Left colon (tissue), 2 donors: ENCODE measurements at regions not wholly inside any gene's neighbourhood (a gene's known extent, or its start where the extent isn't known, plus 50 kb on each side); places are given as distances from the start of the nearest gene placed in this dataset.
"Not testable (repeated sequence)": the region's sequence is repeated elsewhere in the genome, so short reads cannot be mapped to it uniquely, and the experiment has no call there.

Source experiments
- ATAC-seq: fragments of 200-7000 bp; cut with Tn5 transposase; one replicate; pipeline ENCODE4 v1.9.1; 2020; ENCODE audit warnings: mild to moderate bottlenecking, moderate library complexity
- DNase-seq, 2 donors: peaks; one replicate each; pipeline ENCODE4 v3.0.0-alpha.2; 2020
- intact Hi-C, 2 donors: fragments of 100-400 bp; cut with DNase I in 1 of 2; cut with micrococcal nuclease in 1 of 2; formaldehyde crosslinking; loops; one replicate each; pipeline versions ENCODE4 v1.11.2 to v1.14.0; 2022; cut with DNase I, micrococcal nuclease
- donor health status: DM: no; HTN: no; CAD: no.
- donor health status: DM: yes; HTN: yes; CAD: no.

DNA sequence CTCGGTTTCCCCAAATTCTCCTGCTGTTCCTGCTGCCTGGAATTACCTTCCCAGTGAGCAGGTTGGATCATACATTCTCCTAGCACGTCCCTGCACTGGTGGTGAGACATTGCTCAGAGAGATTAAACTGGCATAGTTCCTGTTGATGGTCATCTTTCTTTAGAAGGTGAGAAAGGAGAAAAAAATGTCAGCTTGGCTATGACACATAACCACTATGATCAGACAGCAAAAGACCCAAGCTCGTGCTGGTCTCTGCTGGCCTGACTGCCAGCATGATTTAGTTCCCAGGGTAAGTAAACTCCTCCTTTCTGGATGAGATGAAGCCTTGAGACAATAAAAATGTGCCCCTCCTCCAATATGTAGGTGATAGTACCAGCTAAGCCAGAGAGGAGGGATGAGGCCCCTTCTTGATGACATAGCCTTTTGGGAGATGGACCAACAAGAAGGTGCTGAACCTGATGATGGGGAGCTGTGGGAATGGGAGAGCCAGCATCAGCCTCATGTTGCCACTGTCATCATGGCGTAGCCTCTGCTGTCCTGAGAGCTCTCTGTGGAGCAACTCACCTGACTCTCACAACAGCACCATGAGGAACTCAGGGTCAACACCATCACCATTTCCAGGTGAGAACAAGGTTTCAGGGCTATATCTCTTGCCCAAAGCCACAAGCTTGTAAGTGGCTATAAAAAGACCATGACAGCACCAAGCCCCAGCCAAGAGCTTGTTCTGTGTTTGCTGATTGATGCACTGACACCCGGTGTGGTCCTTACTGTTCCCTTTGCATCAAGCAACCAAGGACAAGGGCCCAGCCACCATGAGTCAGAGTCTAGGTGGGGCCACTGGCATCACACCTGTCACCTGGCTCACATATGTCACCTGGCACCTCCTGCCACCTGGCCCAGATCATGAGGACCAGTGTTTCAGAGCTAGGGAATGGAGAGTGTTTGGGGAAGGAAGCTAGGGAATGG lies 200.0 kb downstream of the MATN1 start:
- no peak for DNase-seq
- intact Hi-C loops: no loop called here
- ATAC-seq: no peak

DNA sequence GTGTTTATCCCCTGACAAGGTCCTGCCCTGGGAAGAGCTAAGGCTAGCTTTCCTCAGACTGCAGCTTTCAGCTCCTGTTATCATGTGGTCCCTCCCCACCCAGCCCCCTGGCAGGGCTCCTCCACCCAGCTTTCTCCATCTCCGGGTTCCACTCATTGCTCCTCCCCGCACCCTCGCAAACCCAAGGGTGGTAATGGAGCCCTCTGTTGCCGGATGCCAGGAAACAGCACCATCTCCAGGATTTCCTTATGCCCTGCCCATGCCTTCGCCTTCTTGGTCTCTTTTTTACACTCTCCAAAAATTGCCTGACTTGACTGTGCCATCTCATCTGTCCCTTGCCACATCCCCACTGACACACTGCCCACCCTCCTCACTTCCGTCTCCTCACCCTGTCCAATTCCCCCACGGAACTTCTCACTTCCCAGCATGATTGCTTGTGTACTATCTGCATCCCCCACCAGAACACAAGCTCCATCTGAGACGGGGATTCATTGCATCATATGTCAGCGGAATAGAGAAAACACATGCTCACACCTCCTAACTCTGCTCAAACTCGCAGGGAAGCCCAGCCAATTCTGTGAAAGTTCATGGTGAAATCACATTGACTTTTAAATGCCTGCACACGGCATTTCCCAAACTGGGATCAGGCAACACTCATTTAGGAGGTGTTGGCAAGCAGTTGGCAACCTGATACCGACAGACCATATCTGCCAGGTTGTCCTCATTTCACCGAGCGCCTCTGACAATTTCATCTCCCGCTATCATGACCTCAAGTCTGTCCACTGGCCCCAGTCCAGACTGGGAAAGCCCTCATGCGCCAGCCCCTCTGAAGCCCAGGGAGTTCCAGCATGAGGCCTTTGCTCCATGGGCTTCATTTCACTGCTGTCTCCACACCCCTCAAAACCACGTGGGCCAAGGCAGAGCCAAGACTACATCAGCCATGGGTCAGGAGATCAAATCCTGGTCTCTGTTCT lies 201.1 kb downstream of the MATN1 start:
- intact Hi-C loops: no loop called here
- DNase-seq (no peak), ATAC-seq (no peak)

DNA sequence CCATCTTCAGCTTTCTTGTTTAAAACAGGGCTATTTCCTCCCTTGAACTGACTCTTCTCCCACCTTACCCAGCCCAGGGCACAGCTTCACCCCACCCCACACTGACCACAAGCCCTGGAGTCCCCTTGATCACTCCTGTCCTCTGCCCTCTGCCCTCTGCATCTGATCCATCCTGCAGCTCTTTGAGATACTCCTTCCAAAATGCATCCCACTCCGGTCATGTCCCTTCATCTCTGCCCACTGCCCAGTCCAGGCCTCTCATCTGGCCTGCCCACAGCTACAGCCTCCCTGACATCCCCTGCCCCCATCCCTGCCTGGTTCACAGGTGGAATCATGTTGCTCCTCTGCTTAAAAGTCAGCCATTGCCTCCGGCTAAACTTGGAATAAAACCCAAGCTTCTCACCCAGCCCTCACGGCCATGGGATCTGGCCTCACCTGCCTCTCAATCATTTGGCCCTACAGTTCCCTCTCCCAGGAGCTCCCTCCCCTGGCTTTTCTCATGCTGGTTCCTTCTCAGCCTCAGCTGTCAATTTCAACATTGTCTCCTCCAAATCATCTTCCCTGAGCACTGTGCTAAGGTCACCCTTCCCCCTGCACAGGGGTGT lies 202.0 kb downstream of the MATN1 start:
- DNase-seq (no peak), ATAC-seq (no peak)
- intact Hi-C loops: no loop called here

DNA sequence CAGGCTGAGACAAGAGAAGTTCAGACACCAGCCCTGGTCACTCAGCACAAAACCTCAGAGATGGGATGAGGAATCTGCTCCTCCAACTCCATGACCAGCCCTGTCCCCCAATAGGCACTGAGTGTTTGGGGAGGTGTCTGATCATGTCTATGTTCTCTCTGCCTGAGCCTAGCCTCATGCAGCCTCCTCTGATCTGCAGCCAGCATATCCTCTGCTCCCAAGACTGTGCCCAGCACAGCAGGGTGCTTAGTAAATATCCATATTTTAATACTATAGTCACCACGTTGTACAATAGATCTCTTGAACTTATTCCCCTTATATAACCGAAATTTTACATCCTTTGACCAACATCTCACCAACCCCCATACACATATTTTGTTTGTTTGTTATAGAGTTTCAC lies 202.9 kb downstream of the MATN1 start:
- ATAC-seq (no peak), DNase-seq (no peak)
- intact Hi-C loops: no loop called here

DNA sequence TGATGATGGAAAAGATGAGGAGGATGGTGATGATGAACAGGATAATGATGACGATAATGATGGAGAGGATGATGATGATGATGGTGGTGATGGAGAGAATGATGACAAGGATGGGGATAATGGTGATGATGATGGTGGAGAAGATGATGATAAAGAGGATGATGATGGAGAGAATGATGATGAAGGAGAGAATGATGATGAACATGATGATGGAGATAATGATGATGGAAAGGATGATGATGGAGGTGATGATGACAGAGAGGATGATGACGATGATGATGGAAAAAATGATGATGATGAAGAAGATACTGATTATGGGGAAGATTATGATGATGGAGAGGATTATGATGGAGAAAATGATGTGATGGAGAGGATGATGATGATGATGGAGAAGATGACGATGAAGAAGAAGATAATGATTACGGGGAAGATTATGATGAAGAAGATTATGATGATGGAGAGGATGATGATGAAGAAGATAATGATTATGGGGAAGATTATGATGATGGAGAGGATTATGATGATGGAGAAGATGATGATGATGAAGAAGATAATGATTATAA lies 204.1 kb downstream of the MATN1 start:
- DNase-seq: no peak
- intact Hi-C loops: no loop called here
- no peak for ATAC-seq

DNA sequence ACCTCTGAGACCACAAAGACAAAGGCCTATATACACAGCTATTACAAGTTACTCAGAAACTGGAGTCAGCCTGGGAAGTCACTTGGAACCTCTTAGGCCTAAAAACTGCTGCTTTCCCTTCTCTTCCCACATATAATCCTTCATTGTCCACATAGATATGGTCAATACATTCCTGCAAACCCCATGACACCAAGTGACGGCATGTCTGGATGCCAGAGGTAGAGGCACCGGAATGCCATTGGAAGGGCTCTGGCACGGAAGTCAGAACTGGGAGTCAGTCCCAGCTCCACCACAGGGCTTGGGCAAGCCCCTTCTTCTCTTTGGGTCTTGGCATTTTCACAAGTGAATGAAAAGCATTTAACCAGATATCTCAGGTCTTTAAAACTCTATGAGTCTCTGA lies 204.7 kb downstream of the MATN1 start:
- no peak for DNase-seq
- intact Hi-C loops: no loop called here
- no peak for ATAC-seq

DNA sequence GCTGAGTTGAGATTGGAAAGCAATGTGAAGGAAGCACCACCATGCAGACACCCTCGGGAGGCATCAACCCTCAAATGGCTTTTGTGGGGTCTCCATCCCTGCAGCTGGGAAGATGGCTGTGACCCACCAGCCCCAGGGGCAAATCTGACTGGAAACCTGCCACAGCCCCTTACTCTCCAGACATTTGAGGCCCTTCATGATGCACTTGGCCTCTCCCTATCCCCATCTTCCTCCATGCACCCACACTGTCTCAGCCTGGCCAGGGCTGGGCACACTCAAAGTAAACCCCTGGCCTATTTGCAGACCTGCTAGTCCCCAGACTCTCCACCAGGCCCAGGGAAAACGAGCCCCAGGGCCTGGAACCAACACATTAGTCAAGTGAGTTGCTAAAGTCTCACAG lies 205.2 kb downstream of the MATN1 start:
- no peak for DNase-seq

DNA sequence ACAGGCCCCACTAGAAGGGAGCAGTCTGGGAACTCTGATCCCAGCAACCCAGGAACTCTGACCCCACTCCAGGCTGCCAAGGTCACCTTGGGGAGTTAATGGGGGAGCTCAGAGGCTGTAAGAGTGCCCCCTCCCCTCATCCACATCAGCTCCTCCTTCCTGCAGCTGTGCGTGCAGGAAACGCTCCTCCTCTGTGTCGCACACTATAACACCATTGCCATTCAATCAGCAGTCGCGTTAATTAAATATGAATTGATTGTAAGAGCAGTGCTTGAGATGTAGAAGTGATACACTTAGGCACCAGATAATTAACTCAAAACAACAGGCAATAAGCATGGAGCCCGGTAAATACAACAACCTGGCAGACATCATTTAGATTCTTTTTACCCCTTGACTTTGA lies 205.7 kb downstream of the MATN1 start:
- ATAC-seq, intact Hi-C loops, DNase-seq: not testable (repeated sequence)

More for the DNA sequence above, 205.2 kb downstream of the MATN1 start:
- ATAC-seq: no peak
- intact Hi-C loops: no loop called here

DNA sequence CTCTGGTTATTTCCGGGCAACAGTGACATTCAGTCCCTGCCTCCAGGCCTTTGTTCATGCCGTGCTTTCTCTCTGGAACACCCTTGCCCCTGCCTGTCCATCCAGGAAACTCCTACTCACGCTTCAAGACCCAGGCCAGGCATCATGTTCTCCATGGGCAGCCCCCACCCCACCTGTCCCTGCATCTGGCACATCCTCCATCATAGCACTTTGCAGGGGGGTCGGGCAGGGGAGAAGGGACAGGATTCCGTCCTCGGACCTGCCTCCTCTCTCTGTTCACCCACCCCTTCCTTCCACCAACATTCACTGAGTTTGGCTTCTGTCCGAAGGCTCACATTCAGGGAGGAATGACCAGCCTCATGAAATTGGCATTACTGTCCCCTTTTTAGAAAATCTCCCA lies 206.1 kb downstream of the MATN1 start:
- DNase-seq, ATAC-seq, intact Hi-C loops: not testable (repeated sequence)

DNA sequence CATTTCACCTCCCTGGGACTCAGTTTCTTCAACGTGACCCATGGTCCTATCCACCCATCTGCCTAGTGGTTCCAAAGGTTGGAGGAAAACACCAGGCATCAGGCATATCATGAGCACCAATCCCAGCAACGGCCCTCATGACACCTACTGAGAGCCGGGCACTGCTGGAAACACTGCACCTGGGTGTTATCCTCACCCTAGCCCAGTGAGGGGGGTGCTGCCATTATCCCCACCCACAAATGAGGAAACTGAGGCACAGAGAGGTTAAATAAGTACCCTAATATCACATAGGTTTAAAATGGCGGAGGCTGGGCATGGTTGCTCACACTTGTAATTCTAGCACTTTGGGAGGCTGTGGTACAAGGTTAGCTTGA lies 206.9 kb downstream of the MATN1 start:
- no peak for DNase-seq
- intact Hi-C loops: no loop called here

DNA sequence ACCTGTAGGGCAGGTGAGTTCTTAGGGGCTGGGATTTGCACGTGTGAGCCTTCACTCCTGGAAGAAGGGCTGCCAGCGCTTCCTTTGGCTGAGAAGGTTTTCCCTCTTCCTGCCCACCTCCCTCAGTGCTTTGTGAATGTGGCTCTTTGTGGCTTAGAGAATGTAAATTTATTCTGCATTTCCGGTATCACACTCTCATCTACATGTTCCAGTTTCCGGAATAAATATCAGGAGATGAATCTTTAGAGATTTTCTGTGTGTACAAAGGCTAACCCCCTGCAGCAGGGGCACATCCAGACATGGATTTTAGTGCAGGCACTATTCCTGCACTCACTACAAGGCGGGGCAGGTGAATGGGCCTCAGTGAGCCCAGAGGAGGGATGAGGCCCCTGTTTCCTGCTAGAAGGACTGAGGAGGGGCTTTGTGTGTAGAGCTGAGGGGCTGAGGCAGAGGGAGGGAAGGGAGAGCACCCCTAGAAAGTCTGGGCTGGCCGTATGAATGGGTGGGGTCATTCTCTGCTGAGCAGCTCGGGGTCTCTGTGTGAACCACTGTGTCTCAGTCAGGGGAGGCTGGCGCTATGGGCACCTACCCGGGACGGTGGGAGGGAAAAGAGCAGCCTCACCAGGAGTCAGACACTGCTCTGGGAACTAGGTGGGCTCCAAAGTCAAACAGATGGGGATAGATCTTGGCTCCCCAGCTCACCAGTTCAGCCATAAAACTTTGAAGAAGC lies 207.5 kb downstream of the MATN1 start:
- intact Hi-C loops: no loop called here
- ATAC-seq (no peak), DNase-seq (no peak)

More for the DNA sequence above, 206.9 kb downstream of the MATN1 start:
- no peak for ATAC-seq

DNA sequence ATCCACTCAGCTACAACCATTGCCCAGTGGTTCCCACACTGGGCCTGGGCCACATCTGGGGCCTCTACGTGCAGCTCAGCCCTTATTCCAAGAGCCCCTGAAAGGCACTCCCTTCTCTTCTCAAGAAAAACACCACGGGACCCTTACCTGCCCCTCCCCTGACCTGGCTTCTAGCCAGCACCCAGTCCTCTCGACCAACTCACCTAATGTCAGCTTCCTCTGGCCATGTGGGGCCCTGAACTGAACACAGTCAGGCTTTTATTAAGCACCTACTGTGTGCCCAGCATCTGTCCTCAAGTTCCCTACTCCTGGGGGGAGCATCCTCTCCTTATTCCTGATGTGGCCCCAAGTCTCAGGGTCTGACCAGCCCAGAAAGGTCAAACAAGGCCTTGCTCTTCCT lies 208.4 kb downstream of the MATN1 start:
- intact Hi-C loops: no loop called here
- no peak for ATAC-seq
- DNase-seq: no peak

DNA sequence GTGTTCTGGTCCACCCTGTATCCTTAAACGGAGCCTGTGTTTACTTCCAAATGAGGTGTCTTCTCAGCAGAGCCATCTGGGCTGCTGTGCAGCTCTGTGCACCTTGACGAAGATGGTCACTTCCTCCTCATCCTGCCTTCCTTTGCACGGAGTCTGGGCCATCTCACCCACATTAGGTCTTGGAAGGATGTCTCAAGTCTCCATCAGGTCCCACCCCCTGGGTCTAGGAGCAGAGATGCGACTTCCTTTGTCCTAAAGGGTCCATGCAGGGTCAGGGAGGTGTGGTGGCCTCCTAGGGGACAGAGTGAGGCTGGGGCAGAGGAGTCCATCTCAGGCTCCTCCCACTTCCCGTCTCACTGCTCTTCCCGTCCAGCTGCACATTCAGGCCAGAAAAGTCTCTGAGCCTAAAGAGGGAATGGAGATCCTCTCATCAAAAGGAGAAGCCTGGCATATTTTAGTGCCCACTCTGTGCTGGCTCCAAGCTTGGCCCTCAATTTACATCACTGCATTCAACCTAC lies 209.2 kb downstream of the MATN1 start:
- DNase-seq: no peak
- ATAC-seq: no peak
- intact Hi-C loops: no loop called here

DNA sequence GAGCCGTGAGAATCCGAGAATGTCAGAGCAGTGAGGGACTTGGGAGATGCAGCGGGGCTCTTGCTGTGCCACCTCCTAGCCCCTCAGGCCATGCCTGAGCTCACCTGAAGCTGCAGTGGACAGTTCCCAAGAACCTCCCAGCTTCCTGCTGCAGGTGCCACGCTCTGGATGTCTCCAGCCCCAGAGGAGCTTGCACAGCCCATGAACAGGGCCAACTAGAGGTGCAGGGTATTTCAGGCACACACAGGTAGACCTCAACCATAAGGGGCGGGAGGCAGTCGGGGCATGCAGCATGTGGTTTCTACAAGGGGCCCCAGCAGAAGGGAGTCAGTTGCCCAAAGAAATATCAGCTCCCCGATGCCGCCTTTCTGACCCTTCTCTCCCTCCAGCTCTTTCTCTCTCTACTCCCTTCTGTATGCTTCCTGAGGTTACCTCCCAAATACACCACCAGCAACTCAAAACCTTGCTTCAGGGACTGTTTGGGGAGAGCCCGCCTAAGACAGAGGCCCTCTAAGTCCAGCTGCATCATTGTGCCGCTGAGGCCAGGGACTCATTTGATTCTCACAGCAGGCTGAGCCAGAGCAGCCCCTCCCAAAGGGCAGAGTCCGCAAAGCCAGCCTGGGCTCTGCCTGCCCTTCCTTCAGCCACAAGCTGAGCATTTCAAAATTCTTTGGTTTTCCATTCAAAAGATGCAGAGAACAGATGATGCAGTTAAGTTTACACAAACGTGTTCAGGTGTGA lies 209.8 kb downstream of the MATN1 start:
- ATAC-seq (peak; percentile 62), DNase-seq (no peak)

DNA sequence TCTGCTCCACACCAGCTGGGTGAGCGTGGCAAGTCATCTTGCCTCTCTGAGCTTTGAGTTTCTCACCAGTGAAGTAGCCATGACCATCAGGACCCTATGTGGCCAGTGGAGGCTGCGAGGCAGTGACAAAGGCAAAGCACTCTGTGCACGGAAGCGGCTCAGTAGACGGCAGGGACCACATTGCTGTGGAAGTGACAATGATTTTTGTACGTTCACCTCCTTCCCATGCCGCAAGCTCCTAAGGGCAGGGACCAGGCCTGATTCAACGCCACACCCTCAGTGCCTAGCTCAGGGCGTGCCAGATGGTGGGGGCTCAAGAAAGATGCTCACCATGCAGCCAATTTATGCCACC lies 210.5 kb downstream of the MATN1 start:
- intact Hi-C loops: no loop called here
- ATAC-seq: no peak
- no peak for DNase-seq

More for the DNA sequence above, 209.8 kb downstream of the MATN1 start:
- intact Hi-C loops: no loop called here

DNA sequence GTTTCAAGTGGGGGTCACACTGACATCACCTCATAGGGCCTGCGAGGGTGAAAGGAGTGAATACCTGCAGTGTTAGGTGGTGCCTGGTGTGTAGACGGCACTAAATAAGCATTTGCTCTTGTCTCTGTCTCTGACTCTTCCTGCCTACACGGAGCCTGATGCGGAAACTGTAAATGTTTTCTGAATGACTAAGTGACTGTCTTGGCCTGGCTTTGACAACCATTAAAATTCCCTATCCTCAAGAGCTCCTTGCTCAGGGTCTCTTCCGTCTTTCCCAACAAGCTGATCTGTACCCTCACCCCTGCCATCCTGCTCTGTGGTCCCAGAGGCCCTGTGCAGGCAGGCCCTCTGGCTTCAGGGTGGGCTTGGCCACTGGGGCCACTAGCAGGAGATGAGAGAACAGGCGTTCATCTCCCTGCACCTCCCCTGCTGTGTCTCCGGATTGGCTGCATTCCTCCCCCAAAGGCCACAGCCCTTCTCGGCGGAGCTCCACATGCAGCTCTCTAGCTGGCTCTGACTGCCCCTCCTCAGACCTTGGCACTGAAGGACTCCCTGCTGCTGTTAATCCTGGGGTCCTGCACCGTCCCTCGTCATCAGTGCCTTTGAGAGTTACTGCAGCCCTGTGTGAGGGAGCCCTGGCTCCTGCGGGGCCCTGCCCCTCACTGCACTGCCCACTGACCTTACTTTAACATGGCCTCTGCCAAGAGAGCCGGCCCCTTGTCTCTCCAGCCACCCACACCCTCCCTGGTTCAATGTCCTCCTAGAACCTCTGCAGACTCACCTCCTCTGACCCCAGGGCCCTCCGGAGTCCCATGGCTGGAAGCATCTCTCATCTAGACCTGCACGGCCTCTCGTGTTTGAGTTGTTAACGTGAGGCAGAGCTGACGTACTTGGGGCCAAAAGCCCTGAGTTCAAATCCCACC lies 211.1 kb downstream of the MATN1 start:
- intact Hi-C loops: no loop called here
- DNase-seq (no peak), ATAC-seq (no peak)

DNA sequence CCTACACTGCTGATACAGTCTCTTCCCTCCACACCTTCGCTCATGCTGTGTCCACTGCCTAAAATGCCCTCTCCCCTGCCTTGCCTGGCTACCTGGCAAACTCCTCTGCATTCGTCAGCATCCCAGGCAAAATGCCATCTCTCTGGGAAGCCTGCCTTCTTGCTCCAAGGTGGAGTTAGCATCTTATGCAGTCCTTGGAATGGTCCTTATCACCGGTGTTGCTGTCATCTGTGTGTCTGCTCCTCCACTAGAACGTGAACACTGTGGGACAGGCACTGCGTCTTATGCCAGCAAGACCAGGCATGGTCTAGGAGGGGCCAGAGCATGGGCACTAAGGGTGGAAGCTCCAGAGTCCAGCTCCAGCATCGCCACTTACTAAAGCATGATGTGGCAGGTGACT lies 211.8 kb downstream of the MATN1 start:
- intact Hi-C loops: no loop called here
- ATAC-seq (no peak), DNase-seq (no peak)
